GM12891 (cell line): ENCODE measurements at regions not wholly inside any gene's neighbourhood (a gene's known extent, or its start where the extent isn't known, plus 50 kb on each side); places are given as distances from the start of the nearest gene placed in this dataset.

Source experiments
- DNase-seq: peaks from one replicate; pipeline ENCODE4 v3.0.0; 2011; ENCODE audit warnings: low spot score; ENCODE audit not compliant: insufficient read length
- FAIRE-seq: peaks from 2 replicates; lab custom pipeline; 2011; peaks lifted over from hg19 to GRCh38; lab: Jason Lieb, UNC
- PAX5 ChIP-seq: IDR thresholded peaks from 2 replicates; pipeline ENCODE4 v1.6.1; 2011; ENCODE audit warnings: low read length, moderate library complexity, mild to moderate bottlenecking; ENCODE audit not compliant: insufficient read depth, severe bottlenecking
- POLR2A ChIP-seq: IDR thresholded peaks from 2 replicates; pipeline ENCODE4 v1.6.1; 2011; ENCODE audit warnings: low read depth, low read length, control low read depth
- POLR2AphosphoS5 ChIP-seq: IDR thresholded peaks from 2 replicates; pipeline ENCODE4 v1.6.1; 2011; ENCODE audit warnings: low read depth, low read length, control low read depth
- POU2F2 ChIP-seq: IDR thresholded peaks from 2 replicates; pipeline ENCODE4 v1.6.1; 2011; ENCODE audit warnings: low read depth, mild to moderate bottlenecking, control low read depth, low read length, moderate library complexity
- SPI1 ChIP-seq: IDR thresholded peaks from 2 replicates; pipeline ENCODE4 v1.6.1; 2011; ENCODE audit warnings: low read depth, low read length, control low read depth
- TAF1 ChIP-seq: IDR thresholded peaks from 2 replicates; pipeline ENCODE4 v1.6.1; 2011; ENCODE audit warnings: low read depth, low read length, control low read depth

GRCh38 chr6:133004304-133004884 is 190.0 kb downstream of the RPS12 start:
- FAIRE-seq: no peak
- TF ChIP-seq SPI1 (no peak), POLR2AphosphoS5 (no peak), POLR2A (no peak), PAX5 (no peak), TAF1 (no peak), POU2F2 (no peak)
- no peak for DNase-seq

- FAIRE-seq: no peak
- TF ChIP-seq POLR2AphosphoS5 (no peak), POLR2A (no peak), PAX5 (no peak), POU2F2 (no peak), TAF1 (no peak), SPI1 (no peak)
- no peak for DNase-seq
Measured at GRCh38 chr6:133012774-133013173, 198.4 kb downstream of the RPS12 start.

GRCh38 chr6:133016631-133017030 is 202.3 kb downstream of the RPS12 start:
- TF ChIP-seq POLR2AphosphoS5 (no peak), PAX5 (no peak), POLR2A (no peak), POU2F2 (no peak), TAF1 (no peak), SPI1 (no peak)
- DNase-seq (no peak), FAIRE-seq (no peak)

GRCh38 chr6:133017581-133017980 is 203.2 kb downstream of the RPS12 start:
- no peak for DNase-seq
- TF ChIP-seq SPI1 (no peak), PAX5 (no peak), POLR2A (no peak), POLR2AphosphoS5 (no peak), TAF1 (no peak), POU2F2 (no peak)
- no peak for FAIRE-seq

GRCh38 chr6:133026705-133027104 is 212.3 kb downstream of the RPS12 start:
- DNase-seq (no peak), FAIRE-seq (no peak)
- no peak for TF ChIP-seq TAF1
- TF ChIP-seq PAX5: no peak
- no peak for TF ChIP-seq POLR2A
- no peak for TF ChIP-seq POU2F2
- no peak for TF ChIP-seq POLR2AphosphoS5
- TF ChIP-seq SPI1: no peak

GRCh38 chr6:133033263-133033662 is 207.9 kb upstream of the EYA4 start:
- FAIRE-seq (no peak), DNase-seq (no peak)
- TF ChIP-seq SPI1 (no peak), POLR2A (no peak), PAX5 (no peak), POU2F2 (no peak)

- FAIRE-seq (no peak), DNase-seq (no peak)
- no peak for TF ChIP-seq PAX5
- TF ChIP-seq POLR2A: no peak
- TF ChIP-seq SPI1: no peak
- TF ChIP-seq POU2F2: no peak
- no peak for TF ChIP-seq POLR2AphosphoS5
- TF ChIP-seq TAF1: no peak
Measured at GRCh38 chr6:133034509-133035206, 206.5 kb upstream of the EYA4 start.

GRCh38 chr6:133040094-133040802 is 200.9 kb upstream of the EYA4 start:
- FAIRE-seq (no peak), DNase-seq (no peak)
- TF ChIP-seq POLR2A: no peak
- no peak for TF ChIP-seq POU2F2
- no peak for TF ChIP-seq PAX5
- no peak for TF ChIP-seq POLR2AphosphoS5
- TF ChIP-seq SPI1: no peak

GRCh38 chr6:133040803-133041419 is 200.2 kb upstream of the EYA4 start:
- no peak for FAIRE-seq
- DNase-seq: no peak
- TF ChIP-seq PAX5 (no peak), TAF1 (no peak), POU2F2 (no peak)

GRCh38 chr6:133042550-133043120 is 198.5 kb upstream of the EYA4 start:
- TF ChIP-seq POU2F2 (no peak), POLR2A (no peak), POLR2AphosphoS5 (no peak), TAF1 (no peak), SPI1 (no peak), PAX5 (no peak)
- DNase-seq (no peak), FAIRE-seq (no peak)
